Effector CD4-positive, alpha-beta T cell (primary cell): ENCODE measurements at regions not wholly inside any gene's neighbourhood (a gene's known extent, or its start where the extent isn't known, plus 50 kb on each side); places are given as distances from the start of the nearest gene placed in this dataset.

ENCODE experiments used
- DNase-seq: peaks from one replicate; pipeline ENCODE4 v3.0.0-alpha.2; 2020

GRCh38 chr3:178295292-178295912 lies 240.8 kb upstream of the KCNMB2 start:
- no peak for DNase-seq

- DNase-seq, result no peak
Observed at GRCh38 chr3:178297199-178297598, 239.0 kb upstream of the KCNMB2 start.

DNA sequence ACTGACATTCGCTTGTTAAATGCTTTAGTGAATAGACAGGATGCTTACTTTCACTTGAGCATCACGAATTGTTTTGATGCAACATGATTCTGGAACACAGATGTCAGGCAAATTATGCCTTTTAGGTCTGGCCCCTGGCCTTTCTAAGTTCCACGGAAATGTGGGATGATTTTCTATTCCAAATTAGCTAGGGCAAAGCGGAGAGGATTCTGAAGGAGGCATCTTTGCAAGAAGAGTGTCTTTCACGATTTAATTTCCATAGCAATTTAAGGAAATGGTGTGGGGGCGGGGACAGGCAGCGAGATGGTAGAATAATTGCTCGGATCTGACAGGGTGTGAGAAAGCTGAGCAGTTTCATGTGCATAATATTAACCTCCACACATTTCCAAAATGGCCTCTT lies 238.5 kb upstream of the KCNMB2 start:
- no peak for DNase-seq

GRCh38 chr3:178300441-178300959 lies 235.7 kb upstream of the KCNMB2 start:
- DNase-seq, result no peak

GRCh38 chr3:178302966-178303930 lies 233.0 kb upstream of the KCNMB2 start:
- DNase-seq, result no peak

GRCh38 chr3:178304758-178305467 lies 231.3 kb upstream of the KCNMB2 start:
- no peak for DNase-seq

DNA sequence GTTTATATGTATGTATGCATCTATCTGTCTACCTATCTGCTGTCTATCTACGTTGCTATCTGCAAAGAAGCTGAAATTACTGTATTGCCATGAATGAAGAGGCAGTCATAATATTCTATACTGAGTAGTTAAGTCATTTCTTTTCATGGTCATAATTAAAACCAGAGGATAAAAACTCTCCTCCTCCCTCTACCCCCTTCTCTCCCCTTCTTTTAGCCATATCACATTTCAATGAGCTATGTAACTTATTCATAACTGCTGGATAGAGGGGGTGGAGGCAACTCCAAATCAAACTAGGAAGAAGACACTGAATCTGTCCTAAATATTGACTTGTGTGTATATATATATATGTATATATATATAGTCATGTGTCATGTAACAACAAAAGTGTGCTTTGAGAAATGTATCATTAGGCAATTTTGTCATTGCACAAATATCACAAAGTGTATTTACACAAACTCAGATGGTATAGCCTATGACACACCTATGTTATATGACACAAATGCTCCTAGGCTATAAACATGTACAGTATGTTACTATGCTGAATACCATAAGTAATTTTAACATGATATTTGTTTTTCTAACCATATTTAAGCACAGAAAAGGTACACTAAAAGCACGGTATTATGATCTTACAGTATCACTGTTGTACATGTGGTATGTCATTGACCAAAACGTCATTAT lies 229.7 kb upstream of the KCNMB2 start:
- no peak for DNase-seq

- no peak for DNase-seq
Observed at GRCh38 chr3:178308771-178309170, 227.5 kb upstream of the KCNMB2 start.

DNA sequence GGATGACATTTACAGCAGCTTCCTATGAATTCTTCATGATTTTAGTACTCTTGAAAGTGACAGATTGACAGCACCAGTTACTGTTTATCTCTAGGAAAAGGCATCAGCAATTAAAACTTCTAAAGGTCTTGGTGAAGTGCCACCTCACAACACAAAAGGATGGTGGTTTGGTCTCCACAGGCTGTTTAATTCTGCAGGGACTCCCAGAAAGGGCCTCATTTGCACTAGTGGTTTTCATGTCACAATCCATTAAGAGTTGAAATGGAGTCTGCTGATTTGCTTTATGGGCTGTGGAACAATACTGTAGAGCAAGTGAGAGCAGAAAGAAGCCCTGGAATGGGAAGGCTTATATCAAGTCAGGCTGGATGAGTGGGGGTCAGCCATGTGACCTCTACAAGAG lies 225.3 kb upstream of the KCNMB2 start:
- no peak for DNase-seq

- no peak for DNase-seq
Observed at GRCh38 chr3:178313716-178314115, 222.5 kb upstream of the KCNMB2 start.

- DNase-seq, result no peak
Observed at GRCh38 chr3:178318340-178318739, 217.9 kb upstream of the KCNMB2 start.

GRCh38 chr3:178318941-178319816 lies 217.1 kb upstream of the KCNMB2 start:
- DNase-seq, result no peak

GRCh38 chr3:178320456-178321351 lies 215.5 kb upstream of the KCNMB2 start:
- no peak for DNase-seq

DNA sequence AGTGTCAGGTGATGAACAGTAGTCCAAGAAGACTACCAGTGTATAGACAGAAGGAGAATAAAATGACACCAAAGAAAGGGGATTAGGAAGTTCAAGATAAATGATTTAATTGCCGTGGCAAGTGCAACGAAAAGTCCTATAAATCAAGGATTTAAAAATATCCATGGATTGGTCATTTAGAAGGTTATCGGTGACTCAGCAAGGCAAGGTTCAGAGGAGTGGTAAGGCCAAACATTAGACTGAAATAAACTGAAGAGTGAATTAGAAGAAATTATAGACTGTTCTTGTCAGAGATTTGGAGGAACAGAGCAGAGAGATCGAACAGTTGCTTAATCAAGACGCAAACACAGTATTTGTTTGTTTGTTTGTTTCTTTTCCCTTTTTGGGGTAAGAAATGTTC lies 211.9 kb upstream of the KCNMB2 start:
- no peak for DNase-seq

- DNase-seq, result no peak
Observed at GRCh38 chr3:178325330-178325729, 210.9 kb upstream of the KCNMB2 start.

GRCh38 chr3:178329936-178330335 lies 206.3 kb upstream of the KCNMB2 start:
- no peak for DNase-seq

- DNase-seq, result no peak
Observed at GRCh38 chr3:178334239-178334638, 202.0 kb upstream of the KCNMB2 start.

DNA sequence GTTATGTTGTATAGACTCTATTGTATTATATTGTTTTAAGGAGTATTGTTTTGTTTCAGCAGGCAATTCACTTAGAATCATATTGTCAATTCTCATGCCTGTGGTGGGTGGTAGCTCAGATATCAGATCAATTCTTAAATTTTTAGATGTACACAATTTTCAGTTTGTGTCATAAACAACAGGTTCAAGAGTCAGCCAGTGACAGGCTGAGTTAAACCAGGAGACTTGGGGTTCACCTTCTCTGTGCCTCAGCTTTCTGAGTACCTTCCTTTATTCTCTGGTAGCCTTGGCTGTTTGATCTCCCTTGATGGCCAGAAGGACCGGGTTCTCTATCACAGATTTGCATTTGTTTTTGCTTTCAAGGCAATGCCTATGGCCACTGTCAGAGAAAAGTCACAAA lies 199.9 kb upstream of the KCNMB2 start:
- no peak for DNase-seq

GRCh38 chr3:178340506-178340905 lies 195.7 kb upstream of the KCNMB2 start:
- DNase-seq, result no peak

- no peak for DNase-seq
Observed at GRCh38 chr3:178341636-178342035, 194.6 kb upstream of the KCNMB2 start.

DNA sequence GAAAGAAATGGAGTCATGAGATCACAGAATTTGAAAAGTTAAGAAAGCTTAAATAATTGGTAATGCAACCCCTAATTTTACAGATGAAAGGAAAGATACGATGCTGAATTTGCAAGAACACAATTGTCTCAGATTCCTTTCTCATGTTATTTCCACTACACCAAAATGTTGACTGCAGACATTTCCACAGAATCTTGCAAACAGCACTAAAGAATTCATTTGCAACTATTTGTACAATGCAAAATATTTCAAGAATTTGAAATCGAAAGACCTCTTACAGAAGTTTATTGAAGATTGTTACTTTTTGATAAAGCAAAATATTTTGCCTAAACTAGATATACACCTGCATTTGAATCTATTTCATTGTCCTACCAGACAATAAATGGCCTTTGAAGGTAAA lies 194.1 kb upstream of the KCNMB2 start:
- no peak for DNase-seq
